Left lung (tissue), 4 donors: ENCODE measurements at regions not wholly inside any gene's neighbourhood (a gene's known extent, or its start where the extent isn't known, plus 50 kb on each side); places are given as distances from the start of the nearest gene placed in this dataset.

ENCODE experiments used
- ATAC-seq: fragments of 200-7000 bp; cut with Tn5 transposase; one replicate; pipeline ENCODE4 v1.9.1; 2020; ENCODE audit warnings: moderate library complexity
- DNase-seq, 4 donors: peaks; one replicate each; pipeline ENCODE4 v3.0.0-alpha.2; 2013 to 2020
- H3K27ac ChIP-seq, 2 donors: fragments of 200-600 bp; sonication (generic) in 1 of 2; one replicate each; pipeline versions ENCODE4 v1.5.0 to v1.8.0; 2020 to 2021
- H3K27me3 ChIP-seq, 2 donors: fragments of 200-600 bp; sonication (generic) in 1 of 2; one replicate each; pipeline versions ENCODE4 v1.5.0 to v1.8.0; 2020 to 2021
- H3K36me3 ChIP-seq, 2 donors: fragments of 200-600 bp; sonication (generic) in 1 of 2; one replicate each; pipeline versions ENCODE4 v1.5.0 to v1.8.0; 2020 to 2021
- H3K4me1 ChIP-seq, 2 donors: fragments of 200-600 bp; one replicate each; pipeline ENCODE4 v1.8.0; 2021
- H3K4me3 ChIP-seq, 2 donors: fragments of 200-600 bp; sonication (generic) in 1 of 2; one replicate each; pipeline versions ENCODE4 v1.5.0 to v1.8.0; 2020 to 2021; ENCODE audit warnings: mild to moderate bottlenecking in 1 of 2
- H3K9me3 ChIP-seq, 2 donors: fragments of 200-600 bp; sonication (generic) in 1 of 2; one replicate each; pipeline versions ENCODE4 v1.5.0 to v1.8.0; 2020 to 2021
- intact Hi-C, 2 donors: fragments of 100-400 bp; cut with DNase I; formaldehyde crosslinking; loops; one replicate each; pipeline versions ENCODE4 v1.11.2 to v1.14.2; 2022
- TF ChIP-seq, protein P1 (sequence below), 2 donors: fragments of 200-600 bp; sonication (generic) in 1 of 2; IDR thresholded peaks; one replicate each; pipeline versions ENCODE4 v1.5.0 to v1.8.0; 2021; ENCODE audit warnings: antibody characterized with exemption in 2 of 2
- donor health status: DM: no; HTN: yes; CAD: no.
- donor health status: DM: no; HTN: no; CAD: no.

GRCh38 chr9:82645600-82645999 is 417.3 kb downstream of the RASEF start:
- Histone ChIP-seq H3K4me3 (no peak overlapping the region), H3K36me3 (no peaks in the 10 kb centered on the region), H3K27me3 (no peaks in the 10 kb centered on the region), H3K4me1 (no peaks in the 10 kb centered on the region), H3K9me3 (peaks cover 0 to 11% of the 10 kb centered on the region in 2 donors), H3K27ac (no peak overlapping the region)
- TF ChIP-seq, protein P1, sequence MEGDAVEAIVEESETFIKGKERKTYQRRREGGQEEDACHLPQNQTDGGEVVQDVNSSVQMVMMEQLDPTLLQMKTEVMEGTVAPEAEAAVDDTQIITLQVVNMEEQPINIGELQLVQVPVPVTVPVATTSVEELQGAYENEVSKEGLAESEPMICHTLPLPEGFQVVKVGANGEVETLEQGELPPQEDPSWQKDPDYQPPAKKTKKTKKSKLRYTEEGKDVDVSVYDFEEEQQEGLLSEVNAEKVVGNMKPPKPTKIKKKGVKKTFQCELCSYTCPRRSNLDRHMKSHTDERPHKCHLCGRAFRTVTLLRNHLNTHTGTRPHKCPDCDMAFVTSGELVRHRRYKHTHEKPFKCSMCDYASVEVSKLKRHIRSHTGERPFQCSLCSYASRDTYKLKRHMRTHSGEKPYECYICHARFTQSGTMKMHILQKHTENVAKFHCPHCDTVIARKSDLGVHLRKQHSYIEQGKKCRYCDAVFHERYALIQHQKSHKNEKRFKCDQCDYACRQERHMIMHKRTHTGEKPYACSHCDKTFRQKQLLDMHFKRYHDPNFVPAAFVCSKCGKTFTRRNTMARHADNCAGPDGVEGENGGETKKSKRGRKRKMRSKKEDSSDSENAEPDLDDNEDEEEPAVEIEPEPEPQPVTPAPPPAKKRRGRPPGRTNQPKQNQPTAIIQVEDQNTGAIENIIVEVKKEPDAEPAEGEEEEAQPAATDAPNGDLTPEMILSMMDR (IDR thresholded peaks at IDR 0.05), result no peak
- intact Hi-C loops, result no loop called here
- DNase-seq (no peak), ATAC-seq (no peak)

DNA sequence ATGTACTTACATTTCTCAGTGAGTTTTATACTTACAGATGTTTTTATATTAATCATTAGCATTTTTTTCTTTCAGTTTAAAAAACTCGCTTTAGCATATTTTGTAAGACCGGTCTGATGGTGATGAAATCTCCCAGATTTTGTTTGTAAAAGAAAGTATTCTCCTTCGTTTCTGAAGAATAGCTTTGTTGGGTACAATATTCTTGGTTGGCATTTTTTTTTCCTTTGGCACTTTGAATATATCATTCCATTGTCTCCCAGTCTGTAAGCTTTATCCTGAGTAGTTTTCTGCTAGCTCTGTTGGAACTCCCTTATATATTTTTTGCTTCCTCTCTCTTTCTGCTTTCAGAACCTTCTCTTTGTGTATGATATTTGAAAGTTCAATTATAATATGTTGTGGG is 412.6 kb downstream of the RASEF start:
- TF ChIP-seq, protein P1 (IDR thresholded peaks at IDR 0.05), result no peak
- ATAC-seq (no peak), DNase-seq (no peak)
- intact Hi-C loops, result no loop called here
- Histone ChIP-seq H3K27me3 (no peaks in the 10 kb centered on the region), H3K4me3 (no peak overlapping the region), H3K27ac (no peak overlapping the region), H3K36me3 (no peaks in the 10 kb centered on the region), H3K9me3 (peaks cover 0 to 23% of the 10 kb centered on the region in 2 donors), H3K4me1 (no peaks in the 10 kb centered on the region)

DNA sequence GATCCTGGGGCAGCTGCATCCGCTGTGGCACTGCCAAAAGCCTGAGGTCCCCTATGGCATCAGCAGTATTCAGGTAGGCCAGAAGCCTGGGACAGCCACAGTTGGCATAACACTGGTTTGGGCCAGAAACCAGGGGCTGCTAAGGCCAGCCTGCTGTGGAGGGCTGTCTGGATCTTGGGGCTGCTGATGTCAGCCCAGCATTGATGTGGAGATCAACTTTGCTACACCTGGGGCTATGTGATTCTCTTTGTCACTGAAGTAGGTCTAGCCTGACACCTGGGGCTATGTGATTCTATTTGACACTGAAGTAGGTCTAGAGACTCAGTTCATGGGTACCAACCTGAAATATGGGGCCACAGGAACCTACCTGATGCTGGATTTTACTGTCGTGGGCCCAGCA is 411.5 kb downstream of the RASEF start:
- peaks cover 0 to 23% of the 10 kb centered on the region in 2 donors for H3K9me3 ChIP-seq
- TF ChIP-seq, protein P1 (IDR thresholded peaks at IDR 0.05), result no peak
- no peak overlapping the region for H3K4me3 ChIP-seq
- H3K27me3 ChIP-seq, result no peaks in the 10 kb centered on the region
- no peak overlapping the region for H3K27ac ChIP-seq
- intact Hi-C loops, result no loop called here
- no peaks in the 10 kb centered on the region for H3K36me3 ChIP-seq
- DNase-seq (no peak), ATAC-seq (no peak)
- H3K4me1 ChIP-seq, result no peaks in the 10 kb centered on the region

- no peaks in the 10 kb centered on the region for H3K9me3 ChIP-seq
- DNase-seq (no peak), ATAC-seq (no peak)
- H3K27me3 ChIP-seq, result no peaks in the 10 kb centered on the region
- TF ChIP-seq, protein P1 (IDR thresholded peaks at IDR 0.05), result no peak
- H3K4me3 ChIP-seq, result no peak overlapping the region
- no peaks in the 10 kb centered on the region for H3K4me1 ChIP-seq
- no peaks in the 10 kb centered on the region for H3K36me3 ChIP-seq
- intact Hi-C loops, result no loop called here
- no peak overlapping the region for H3K27ac ChIP-seq
These were observed 397.6 kb downstream of the RASEF start for GRCh38 chr9:82665324-82665723.

DNA sequence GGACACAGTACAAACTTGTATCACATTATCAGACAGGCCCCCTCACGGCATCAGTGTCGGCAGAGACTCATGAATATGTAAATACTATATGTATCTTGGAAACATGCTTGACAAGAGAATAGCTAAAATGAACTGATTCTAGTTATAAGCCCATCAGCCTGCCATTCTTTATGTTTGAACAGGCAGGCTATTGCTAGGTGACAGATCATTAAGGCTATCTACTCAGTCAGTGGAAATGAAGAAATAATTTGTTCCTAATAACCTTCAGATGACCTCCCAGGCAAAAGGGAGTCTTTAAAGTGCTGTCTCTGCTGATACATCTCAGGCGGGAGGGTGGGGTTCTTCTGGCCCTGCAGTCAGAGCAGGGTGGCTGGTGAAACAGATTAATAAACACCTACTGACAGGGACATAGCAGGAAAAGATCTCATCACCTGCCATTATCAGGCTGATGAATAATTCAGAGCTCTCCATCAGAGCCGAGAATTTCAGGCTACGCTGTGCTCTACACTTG is 394.2 kb downstream of the RASEF start:
- DNase-seq (peak in 2 of 4 donors; percentile 6 to 9), ATAC-seq (no peak)
- H3K27ac ChIP-seq, result no peak overlapping the region
- intact Hi-C loops, result no loop called here
- no peaks in the 10 kb centered on the region for H3K27me3 ChIP-seq
- no peaks in the 10 kb centered on the region for H3K4me1 ChIP-seq
- no peaks in the 10 kb centered on the region for H3K36me3 ChIP-seq
- no peaks in the 10 kb centered on the region for H3K9me3 ChIP-seq
- TF ChIP-seq, protein P1 (IDR thresholded peaks at IDR 0.05), result no peak
- H3K4me3 ChIP-seq, result no peak overlapping the region
